Activated CD4-positive, alpha-beta memory T cell treated with anti-CD3 and anti-CD28 coated beads for 36 hours (primary cell): ENCODE measurements at regions not wholly inside any gene's neighbourhood (a gene's known extent, or its start where the extent isn't known, plus 50 kb on each side); places are given as distances from the start of the nearest gene placed in this dataset.

Experiments used
- CTCF ChIA-PET: fragments of 350-600 bp; sonication (Branson Sonifier 250); formaldehyde crosslinking; loops from one replicate; lab custom pipeline; 2021; ENCODE audit warnings: antibody characterized with exemption, inconsistent platforms; lab: Charles Lee
- POLR2A ChIA-PET: fragments of 350-600 bp; sonication (Branson Sonifier 250); formaldehyde crosslinking; loops from one replicate; lab custom pipeline; 2021; ENCODE audit warnings: antibody characterized with exemption; lab: Charles Lee
- DNase-seq: peaks from one replicate; pipeline ENCODE4 v3.0.0-alpha.2; 2020
- H3K27ac Mint-ChIP-seq: one replicate; pipeline ENCODE4 v1.8.0; 2021; ENCODE audit warnings: mixed read lengths
- H3K27me3 Mint-ChIP-seq: one replicate; pipeline ENCODE4 v1.8.0; 2021; ENCODE audit warnings: mixed read lengths
- H3K36me3 Mint-ChIP-seq: one replicate; pipeline ENCODE4 v1.8.0; 2021; ENCODE audit warnings: mixed read lengths
- H3K4me1 Mint-ChIP-seq: one replicate; pipeline ENCODE4 v1.8.0; 2021; ENCODE audit warnings: low read depth, mixed read lengths
- H3K4me3 Mint-ChIP-seq: one replicate; pipeline ENCODE4 v1.8.0; 2021; ENCODE audit warnings: mild to moderate bottlenecking, mixed read lengths
- H3K9me3 Mint-ChIP-seq: one replicate; pipeline ENCODE4 v1.8.0; 2021; ENCODE audit warnings: mixed read lengths
- intact Hi-C: fragments of 100-400 bp; cut with micrococcal nuclease; formaldehyde crosslinking; loops from one replicate; pipeline ENCODE4 v1.15.1; 2023

DNA sequence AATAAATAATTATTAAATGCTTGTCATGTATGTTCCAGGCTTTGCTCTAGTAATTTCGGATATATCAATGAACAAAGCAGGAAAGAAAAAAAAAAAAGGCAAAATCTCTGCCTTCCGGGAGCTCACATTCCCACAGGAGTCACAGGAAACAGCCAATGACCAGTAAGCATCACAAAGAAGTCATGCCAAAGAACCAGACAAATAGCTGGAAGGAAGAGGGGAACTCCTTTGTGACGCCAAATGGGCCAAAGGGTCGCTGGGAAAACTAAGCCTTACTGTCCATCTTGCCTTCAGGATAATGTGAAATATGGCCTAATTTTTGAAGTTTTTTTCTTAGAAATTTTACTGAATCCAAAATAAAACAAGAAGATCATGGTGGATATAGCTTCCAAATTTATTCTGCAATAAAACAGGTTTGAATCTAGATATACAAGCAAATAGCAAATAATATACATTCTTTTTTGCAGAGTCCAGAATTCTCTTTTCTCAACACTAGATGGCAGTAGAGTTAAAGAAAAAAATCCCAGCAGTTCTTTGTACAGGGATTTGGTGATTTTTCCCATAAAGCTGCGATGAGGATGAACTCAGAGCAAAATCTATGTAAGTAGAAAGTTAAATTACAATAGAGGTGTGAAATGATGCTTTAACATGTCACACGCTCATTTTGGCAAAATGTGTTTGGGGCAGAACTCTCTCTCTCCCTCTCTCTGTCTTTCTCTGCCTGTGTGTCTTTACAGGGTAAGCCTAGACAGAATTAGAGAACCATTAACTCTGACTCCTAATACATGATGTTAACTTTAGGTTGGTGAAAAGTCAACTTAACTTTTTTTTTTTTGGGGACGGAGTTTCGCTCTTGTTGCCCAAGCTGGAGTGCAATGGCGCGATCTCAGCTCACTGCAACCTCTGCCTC, 60.0 kb upstream of the TUT7 start:
- ChIA-PET CTCF (interaction anchor here (0.6 to 3.6 kb wide), 14 partner anchors 10 to 1009 kb away, joined by 3 to 33 read pairs (median 5); no protein-coding TSS in a partner anchor), POLR2A (interaction anchor here (0.6 kb wide), 1 partner anchor 578 kb away, joined by 3 read pairs; no protein-coding TSS in a partner anchor)
- Mint-ChIP-seq H3K27me3 (peaks cover 4% of the 10 kb centered on the region), H3K4me3 (no peak overlapping the region), H3K9me3 (no peaks in the 10 kb centered on the region), H3K4me1 (no peaks in the 10 kb centered on the region), H3K27ac (no peak overlapping the region), H3K36me3 (no peaks in the 10 kb centered on the region)
- intact Hi-C loops, result loop anchor here (1.0 to 10.0 kb wide), 2 partner anchors 209 to 910 kb away; no protein-coding TSS in a partner anchor
- DNase-seq, result no peak

GRCh38 chr9:86410281-86410680, 56.1 kb upstream of the TUT7 start:
- H3K36me3 Mint-ChIP-seq, result no peaks in the 10 kb centered on the region
- H3K27me3 Mint-ChIP-seq, result peaks cover 14% of the 10 kb centered on the region
- peaks cover 19% of the 10 kb centered on the region for H3K4me1 Mint-ChIP-seq
- H3K27ac Mint-ChIP-seq, result no peak overlapping the region
- CTCF ChIA-PET, result interaction anchor here (0.6 kb wide), 1 partner anchor 1402 kb away, joined by 7 read pairs; no protein-coding TSS in a partner anchor
- no peak for DNase-seq
- no peak overlapping the region for H3K4me3 Mint-ChIP-seq
- POLR2A ChIA-PET, result no interaction called here
- intact Hi-C loops, result loop anchor here (10.0 kb wide), 1 partner anchor 205 kb away; no protein-coding TSS in a partner anchor
- no peaks in the 10 kb centered on the region for H3K9me3 Mint-ChIP-seq

- H3K4me3 Mint-ChIP-seq, result no peak overlapping the region
- H3K4me1 Mint-ChIP-seq, result peaks cover 20% of the 10 kb centered on the region
- POLR2A ChIA-PET, result no interaction called here
- peaks cover 21% of the 10 kb centered on the region for H3K27me3 Mint-ChIP-seq
- H3K36me3 Mint-ChIP-seq, result no peaks in the 10 kb centered on the region
- no peaks in the 10 kb centered on the region for H3K9me3 Mint-ChIP-seq
- intact Hi-C loops, result loop anchor here (5.0 to 10.0 kb wide), 3 partner anchors 126 to 1404 kb away; partner anchors contain the start of genes GAS1 and ISCA1
- no peak for DNase-seq
- CTCF ChIA-PET, result no interaction called here
- H3K27ac Mint-ChIP-seq, result no peak overlapping the region
Measured at GRCh38 chr9:86408121-86408520, 53.9 kb upstream of the TUT7 start.

DNA sequence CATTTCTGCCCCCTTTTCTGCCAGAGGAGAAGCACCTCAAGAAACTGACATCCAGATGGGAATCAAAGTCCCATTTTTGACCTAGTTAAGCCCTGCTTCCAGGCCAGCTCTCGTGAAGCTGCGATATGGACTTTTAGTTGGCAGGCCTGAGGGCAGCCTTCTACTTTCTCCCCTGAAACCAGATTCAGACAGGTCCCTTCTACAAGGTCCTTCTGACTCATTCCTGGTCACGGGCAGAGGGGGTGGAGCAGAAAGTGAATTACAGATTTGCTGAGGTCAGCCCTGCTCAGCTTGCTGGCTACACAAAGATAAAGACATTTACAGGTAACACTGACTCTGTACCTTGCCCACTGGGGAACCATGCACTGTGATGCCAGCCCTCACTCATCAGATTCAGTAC, 52.8 kb upstream of the TUT7 start:
- intact Hi-C loops, result loop anchor here (5.0 to 10.0 kb wide), 3 partner anchors 125 to 1405 kb away; partner anchors contain the start of genes GAS1 and ISCA1
- no peak overlapping the region for H3K27ac Mint-ChIP-seq
- no peaks in the 10 kb centered on the region for H3K9me3 Mint-ChIP-seq
- ChIA-PET CTCF (interaction anchor here (4.9 kb wide), 1 partner anchor 7 kb away, joined by 33 read pairs; no protein-coding TSS in a partner anchor), POLR2A (interaction anchor here (1.5 kb wide), 1 partner anchor 125 kb away, joined by 3 read pairs; the partner anchor contains the start of gene ISCA1)
- H3K27me3 Mint-ChIP-seq, result peaks cover 21% of the 10 kb centered on the region
- no peaks in the 10 kb centered on the region for H3K36me3 Mint-ChIP-seq
- no peak overlapping the region for H3K4me3 Mint-ChIP-seq
- DNase-seq, result peak; percentile 61
- H3K4me1 Mint-ChIP-seq, result peaks cover 20% of the 10 kb centered on the region

DNA sequence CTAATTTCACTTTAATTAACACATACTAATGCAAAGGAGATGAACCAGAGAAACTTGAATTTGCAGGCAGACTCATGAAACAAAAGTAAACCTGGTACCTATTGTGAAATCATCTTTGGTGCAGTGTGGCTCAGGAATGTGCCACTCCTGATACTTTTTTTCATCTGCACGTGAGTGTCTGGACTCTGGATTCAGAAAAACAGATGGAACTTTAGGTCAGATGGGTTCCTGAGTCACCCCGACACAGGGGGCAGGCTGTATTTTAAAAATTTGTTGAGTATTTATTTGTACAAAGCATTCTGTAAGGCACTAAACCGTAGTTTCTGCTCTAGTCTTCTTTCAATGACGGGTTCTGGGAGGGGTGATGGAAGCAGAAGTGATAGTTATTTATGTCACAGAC, 52.2 kb upstream of the TUT7 start:
- Mint-ChIP-seq H3K27me3 (peaks cover 21% of the 10 kb centered on the region), H3K9me3 (no peaks in the 10 kb centered on the region), H3K27ac (peak overlapping the region; percentile 40), H3K4me1 (peaks cover 20% of the 10 kb centered on the region), H3K36me3 (no peaks in the 10 kb centered on the region), H3K4me3 (no peak overlapping the region)
- ChIA-PET CTCF (interaction anchor here (1.1 to 4.9 kb wide), 2 partner anchors 8 to 10 kb away, joined by 3 to 33 read pairs; no protein-coding TSS in a partner anchor), POLR2A (interaction anchor here (1.1 to 1.5 kb wide), 3 partner anchors 53 to 124 kb away, joined by 3 read pairs; partner anchors contain the start of gene ISCA1)
- no peak for DNase-seq
- intact Hi-C loops, result loop anchor here (1.0 to 10.0 kb wide), 4 partner anchors 52 to 1406 kb away; partner anchors contain the start of genes GAS1, ISCA1 and TUT7

GRCh38 chr9:86405926-86406325, 51.7 kb upstream of the TUT7 start:
- POLR2A ChIA-PET, result interaction anchor here (1.1 to 1.5 kb wide), 3 partner anchors 52 to 124 kb away, joined by 3 read pairs; partner anchors contain the start of gene ISCA1
- CTCF ChIA-PET, result interaction anchor here (1.1 to 4.9 kb wide), 2 partner anchors 8 to 10 kb away, joined by 3 to 33 read pairs; no protein-coding TSS in a partner anchor
- peak; percentile 57 for DNase-seq
- Mint-ChIP-seq H3K4me1 (peaks cover 20% of the 10 kb centered on the region), H3K36me3 (no peaks in the 10 kb centered on the region), H3K9me3 (no peaks in the 10 kb centered on the region), H3K4me3 (peak overlapping the region; percentile 17), H3K27me3 (peaks cover 21% of the 10 kb centered on the region), H3K27ac (peak overlapping the region; percentile 40)
- intact Hi-C loops, result loop anchor here (1.0 to 10.0 kb wide), 4 partner anchors 52 to 1406 kb away; partner anchors contain the start of genes GAS1, ISCA1 and TUT7

- no peak for DNase-seq
- no peak overlapping the region for H3K4me3 Mint-ChIP-seq
- POLR2A ChIA-PET, result interaction anchor here (1.1 kb wide), 1 partner anchor 52 kb away, joined by 3 read pairs; no protein-coding TSS in a partner anchor
- H3K27ac Mint-ChIP-seq, result no peak overlapping the region
- CTCF ChIA-PET, result interaction anchor here (4.9 kb wide), 1 partner anchor 9 kb away, joined by 33 read pairs; no protein-coding TSS in a partner anchor
- H3K36me3 Mint-ChIP-seq, result no peaks in the 10 kb centered on the region
- no peaks in the 10 kb centered on the region for H3K9me3 Mint-ChIP-seq
- intact Hi-C loops, result loop anchor here (5.0 to 10.0 kb wide), 3 partner anchors 123 to 1407 kb away; partner anchors contain the start of genes GAS1 and ISCA1
- peaks cover 20% of the 10 kb centered on the region for H3K4me1 Mint-ChIP-seq
- H3K27me3 Mint-ChIP-seq, result peaks cover 19% of the 10 kb centered on the region
Measured at GRCh38 chr9:86405086-86405491, 50.9 kb upstream of the TUT7 start.
